Activated naive CD4-positive, alpha-beta T cell treated with anti-CD3 and anti-CD28 coated beads, Interleukin-2, amount 10 ng/mL, durations not matched to agents 7 days and 5 days (primary cell): ENCODE measurements at regions not wholly inside any gene's neighbourhood (a gene's known extent, or its start where the extent isn't known, plus 50 kb on each side); places are given as distances from the start of the nearest gene placed in this dataset.

Source experiments
- CTCF ChIA-PET: fragments of 350-600 bp; sonication (Branson Sonifier 250); formaldehyde crosslinking; loops from one replicate; lab custom pipeline; 2021; ENCODE audit warnings: antibody characterized with exemption; lab: Charles Lee
- DNase-seq: peaks from one replicate; pipeline ENCODE4 v3.0.0-alpha.2; 2020
- H3K27ac Mint-ChIP-seq: one replicate; pipeline ENCODE4 v1.8.0; 2021; ENCODE audit warnings: mild to moderate bottlenecking, moderate library complexity, mixed read lengths
- H3K27me3 Mint-ChIP-seq: one replicate; pipeline ENCODE4 v1.8.0; 2021; ENCODE audit warnings: mild to moderate bottlenecking, mixed read lengths
- H3K36me3 Mint-ChIP-seq: one replicate; pipeline ENCODE4 v1.8.0; 2021; ENCODE audit warnings: mixed read lengths
- H3K4me1 Mint-ChIP-seq: one replicate; pipeline ENCODE4 v1.8.0; 2021; ENCODE audit warnings: mixed read lengths
- H3K4me3 Mint-ChIP-seq: one replicate; pipeline ENCODE4 v1.8.0; 2021; ENCODE audit warnings: mild to moderate bottlenecking, moderate library complexity, mixed read lengths
- H3K9me3 Mint-ChIP-seq: one replicate; pipeline ENCODE4 v1.8.0; 2021; ENCODE audit warnings: mixed read lengths

DNA sequence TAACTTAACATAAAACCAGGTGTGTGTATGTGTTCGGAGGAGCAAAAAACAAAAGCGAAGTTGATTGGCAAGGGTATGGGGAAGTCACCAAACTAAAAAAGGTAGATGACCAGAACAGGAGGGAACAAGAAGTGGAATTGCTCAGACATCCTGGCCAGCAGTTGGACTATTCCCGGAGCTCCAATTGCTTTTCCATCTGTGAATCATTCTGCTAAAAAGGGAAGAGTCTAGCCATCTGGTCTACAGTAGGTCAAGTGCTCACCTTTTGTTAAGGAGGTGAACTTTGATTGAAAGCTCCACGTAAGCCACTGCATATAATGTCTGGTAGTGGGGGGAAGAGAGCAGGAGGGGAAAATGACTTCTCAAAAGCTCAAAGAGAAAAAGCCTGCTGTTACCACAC, 50.0 kb upstream of the BET1 start:
- Mint-ChIP-seq H3K36me3 (no peaks in the 10 kb centered on the region), H3K27ac (no peak overlapping the region), H3K27me3 (no peaks in the 10 kb centered on the region), H3K4me1 (no peaks in the 10 kb centered on the region), H3K4me3 (no peak overlapping the region), H3K9me3 (no peaks in the 10 kb centered on the region)
- no peak for DNase-seq
- CTCF ChIA-PET, result no interaction called here

DNA sequence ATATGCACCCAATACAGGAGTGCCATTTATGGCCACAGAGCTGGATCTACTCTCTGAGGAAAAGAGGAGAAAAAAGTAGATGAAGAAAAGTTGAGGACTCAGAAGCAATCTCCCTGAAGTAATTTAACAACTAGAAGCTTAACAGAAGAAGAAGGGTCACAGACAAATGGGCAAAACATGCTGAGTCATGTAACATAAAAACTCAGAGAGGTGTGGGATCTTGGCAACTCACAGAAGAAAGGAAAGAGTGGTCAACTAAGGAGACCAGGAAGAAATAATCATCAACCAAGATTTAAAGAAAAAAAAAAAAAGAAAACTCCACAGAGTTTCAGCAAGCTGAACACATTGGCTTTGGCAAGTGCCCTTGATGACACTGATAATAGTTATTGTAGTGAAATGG, 51.8 kb upstream of the BET1 start:
- Mint-ChIP-seq H3K4me1 (peaks cover 4% of the 10 kb centered on the region), H3K9me3 (no peaks in the 10 kb centered on the region), H3K27me3 (peaks cover 4% of the 10 kb centered on the region), H3K36me3 (no peaks in the 10 kb centered on the region), H3K4me3 (no peak overlapping the region), H3K27ac (no peak overlapping the region)
- CTCF ChIA-PET, result no interaction called here
- DNase-seq, result no peak

DNA sequence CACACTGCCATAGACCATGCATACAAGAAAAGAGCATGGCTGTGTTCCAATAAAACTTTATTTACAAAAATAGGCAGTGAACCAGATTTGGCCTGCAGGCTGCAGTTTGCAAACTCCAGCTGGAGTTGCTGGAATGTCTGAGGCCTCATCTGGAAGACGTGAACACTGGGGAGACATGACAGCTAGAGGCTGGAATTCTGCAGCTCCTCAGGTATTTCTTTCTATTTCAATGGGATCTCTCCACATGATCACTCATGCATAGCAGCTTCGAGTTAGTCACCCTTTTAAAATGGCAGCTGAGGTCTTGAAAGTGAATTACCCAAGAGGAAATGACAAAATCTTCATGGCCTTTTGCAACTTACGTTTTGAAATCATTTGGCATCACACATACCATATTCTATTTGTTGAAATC, 52.6 kb upstream of the BET1 start:
- H3K27me3 Mint-ChIP-seq, result peaks cover 4% of the 10 kb centered on the region
- no peak overlapping the region for H3K4me3 Mint-ChIP-seq
- H3K9me3 Mint-ChIP-seq, result no peaks in the 10 kb centered on the region
- no peaks in the 10 kb centered on the region for H3K36me3 Mint-ChIP-seq
- peaks cover 5% of the 10 kb centered on the region for H3K4me1 Mint-ChIP-seq
- CTCF ChIA-PET, result no interaction called here
- DNase-seq, result no peak
- H3K27ac Mint-ChIP-seq, result no peak overlapping the region

DNA sequence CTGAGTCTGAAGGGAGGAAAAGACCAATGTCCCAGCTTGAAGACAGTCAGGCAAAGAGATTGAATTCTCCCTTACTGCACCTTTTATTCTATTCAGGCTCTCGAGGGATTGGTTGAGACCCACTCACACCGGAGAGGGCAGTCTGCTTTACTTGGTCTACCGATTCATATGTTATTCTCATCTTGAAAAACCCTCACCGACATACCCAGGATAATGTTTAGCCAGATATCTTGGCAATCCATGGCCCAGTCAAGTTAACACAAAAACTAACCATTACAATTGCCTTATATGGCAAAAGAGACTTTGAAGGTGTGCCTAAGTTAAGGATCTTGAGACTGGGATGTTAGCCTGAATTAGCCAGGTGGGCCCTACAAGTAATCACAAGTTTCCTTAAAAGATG, 53.8 kb upstream of the BET1 start:
- H3K27me3 Mint-ChIP-seq, result peaks cover 8% of the 10 kb centered on the region
- no peaks in the 10 kb centered on the region for H3K36me3 Mint-ChIP-seq
- CTCF ChIA-PET, result no interaction called here
- DNase-seq, result no peak
- H3K9me3 Mint-ChIP-seq, result no peaks in the 10 kb centered on the region
- no peak overlapping the region for H3K27ac Mint-ChIP-seq
- H3K4me1 Mint-ChIP-seq, result peaks cover 5% of the 10 kb centered on the region
- no peak overlapping the region for H3K4me3 Mint-ChIP-seq

DNA sequence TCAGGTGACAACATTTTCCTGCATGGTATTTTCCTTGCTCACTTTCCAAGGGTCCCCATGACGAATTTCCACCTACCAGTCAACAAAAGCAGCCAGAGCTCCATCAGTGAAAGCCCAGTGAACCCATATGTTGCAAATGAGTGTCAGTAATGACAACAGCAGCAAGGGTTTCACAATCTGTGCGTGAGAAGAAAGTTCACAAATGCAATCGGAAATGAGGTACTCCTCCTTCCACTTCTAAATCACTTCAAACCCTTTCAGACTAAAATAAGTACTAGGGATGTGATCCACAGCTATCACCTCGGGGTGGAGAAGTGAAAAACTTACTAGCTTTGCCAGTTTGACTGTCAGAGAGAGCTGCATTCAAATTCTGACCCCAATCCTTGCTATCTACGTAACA, 55.6 kb upstream of the BET1 start:
- Mint-ChIP-seq H3K27me3 (peaks cover 8% of the 10 kb centered on the region), H3K4me3 (no peak overlapping the region), H3K4me1 (peaks cover 9% of the 10 kb centered on the region), H3K27ac (no peak overlapping the region), H3K9me3 (no peaks in the 10 kb centered on the region), H3K36me3 (no peaks in the 10 kb centered on the region)
- CTCF ChIA-PET, result interaction anchor here (0.7 kb wide), 1 partner anchor 309 kb away, joined by 3 read pairs; no protein-coding TSS in a partner anchor
- DNase-seq, result no peak

DNA sequence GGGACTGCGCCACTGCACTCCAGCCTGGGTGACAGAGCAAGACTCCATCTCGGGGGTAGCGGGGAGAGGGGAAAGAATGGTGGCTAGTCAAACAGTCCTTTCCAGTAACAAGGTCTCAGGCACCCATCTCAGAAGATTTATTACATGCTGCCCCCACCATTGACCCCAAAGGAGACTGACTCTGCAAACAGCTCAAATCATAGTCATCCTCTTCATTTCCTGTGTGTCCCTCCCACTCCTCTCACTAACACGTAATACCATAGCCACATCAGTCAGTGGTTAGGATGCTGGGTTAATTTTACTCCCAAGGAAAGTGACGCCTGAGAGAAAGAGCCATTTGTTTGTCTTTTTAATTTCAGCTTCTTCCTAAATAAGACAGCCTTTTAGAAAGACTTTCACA, 56.6 kb upstream of the BET1 start:
- Mint-ChIP-seq H3K36me3 (no peaks in the 10 kb centered on the region), H3K27ac (no peak overlapping the region), H3K4me1 (peaks cover 13% of the 10 kb centered on the region), H3K9me3 (no peaks in the 10 kb centered on the region), H3K27me3 (peaks cover 13% of the 10 kb centered on the region), H3K4me3 (no peak overlapping the region)
- no peak for DNase-seq
- CTCF ChIA-PET, result no interaction called here

DNA sequence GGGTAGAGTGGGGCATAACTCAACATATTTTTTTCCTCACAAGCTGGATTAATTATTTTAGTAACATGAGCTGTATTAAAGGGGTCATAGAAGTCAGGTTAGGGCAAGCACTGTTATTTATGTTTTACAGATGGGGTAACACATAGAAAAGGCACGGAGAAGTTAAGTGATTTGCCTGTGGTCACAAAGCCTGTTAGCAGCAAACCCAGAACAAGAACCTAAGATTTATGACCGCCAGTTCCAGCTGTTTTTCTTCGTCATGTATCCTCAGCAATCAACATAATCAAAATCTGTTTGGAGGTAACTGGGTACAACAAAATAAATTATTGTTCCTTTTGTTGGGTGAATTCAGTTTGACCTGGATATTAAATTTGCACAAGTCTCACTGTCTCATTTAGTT, 57.2 kb upstream of the BET1 start:
- peaks cover 13% of the 10 kb centered on the region for H3K4me1 Mint-ChIP-seq
- peaks cover 13% of the 10 kb centered on the region for H3K27me3 Mint-ChIP-seq
- no peaks in the 10 kb centered on the region for H3K9me3 Mint-ChIP-seq
- DNase-seq, result no peak
- CTCF ChIA-PET, result no interaction called here
- no peak overlapping the region for H3K4me3 Mint-ChIP-seq
- no peak overlapping the region for H3K27ac Mint-ChIP-seq
- H3K36me3 Mint-ChIP-seq, result no peaks in the 10 kb centered on the region

DNA sequence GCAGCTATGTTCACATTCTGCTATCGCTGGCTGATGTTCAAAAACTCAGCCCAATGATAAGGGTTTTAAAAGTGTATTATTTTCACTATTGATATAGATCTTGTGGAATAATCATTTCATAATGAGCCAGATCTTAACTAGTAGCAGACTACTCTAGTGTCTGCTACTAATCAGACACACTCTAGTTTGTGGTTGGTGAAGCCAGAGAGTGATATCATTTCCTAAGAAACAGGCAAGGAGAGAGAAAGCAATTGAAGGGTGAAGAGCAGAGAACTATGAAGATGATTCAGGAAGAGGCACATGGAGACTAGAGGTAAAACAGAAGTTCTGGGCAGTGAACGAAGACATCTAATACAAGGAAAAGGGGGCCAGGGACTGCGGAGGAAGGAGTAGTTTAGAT, 58.2 kb upstream of the BET1 start:
- H3K4me1 Mint-ChIP-seq, result peaks cover 13% of the 10 kb centered on the region
- no peak for DNase-seq
- no peaks in the 10 kb centered on the region for H3K36me3 Mint-ChIP-seq
- CTCF ChIA-PET, result no interaction called here
- H3K9me3 Mint-ChIP-seq, result no peaks in the 10 kb centered on the region
- peaks cover 13% of the 10 kb centered on the region for H3K27me3 Mint-ChIP-seq
- no peak overlapping the region for H3K4me3 Mint-ChIP-seq
- H3K27ac Mint-ChIP-seq, result no peak overlapping the region

DNA sequence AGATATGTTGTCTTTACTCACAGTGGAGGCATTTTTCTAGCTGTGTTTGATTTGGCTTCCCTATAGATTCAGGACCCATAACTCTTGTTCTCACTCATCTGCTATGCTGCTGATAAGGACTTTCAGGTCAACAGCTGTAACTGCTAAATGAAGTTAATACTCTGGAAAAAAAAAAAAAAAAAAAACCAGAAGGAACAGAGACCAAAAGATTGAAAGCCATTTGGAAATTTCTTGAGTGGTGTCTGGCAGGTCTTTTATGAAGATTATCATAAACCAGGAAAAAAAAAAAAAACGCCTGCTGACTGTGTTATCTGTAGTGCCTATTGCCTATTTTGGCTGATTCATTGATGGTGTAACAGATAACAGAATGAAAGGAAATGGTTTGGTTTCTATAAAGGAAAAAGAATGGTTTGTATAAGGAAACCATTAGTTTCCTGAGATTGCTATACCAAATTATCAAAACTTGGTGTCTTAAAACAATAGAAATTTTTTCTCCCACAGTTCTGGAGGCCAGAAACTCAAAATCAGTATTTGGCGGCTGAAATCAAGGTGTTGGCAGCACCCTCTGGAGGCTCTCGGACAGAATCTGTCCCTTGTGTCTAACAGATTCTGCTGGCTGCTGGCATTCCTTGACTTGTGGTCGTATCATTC, 60.5 kb upstream of the BET1 start:
- Mint-ChIP-seq H3K9me3 (no peaks in the 10 kb centered on the region), H3K4me1 (peaks cover 13% of the 10 kb centered on the region), H3K27ac (no peak overlapping the region), H3K27me3 (peaks cover 18% of the 10 kb centered on the region), H3K4me3 (no peak overlapping the region), H3K36me3 (no peaks in the 10 kb centered on the region)
- no peak for DNase-seq
- CTCF ChIA-PET, result no interaction called here

DNA sequence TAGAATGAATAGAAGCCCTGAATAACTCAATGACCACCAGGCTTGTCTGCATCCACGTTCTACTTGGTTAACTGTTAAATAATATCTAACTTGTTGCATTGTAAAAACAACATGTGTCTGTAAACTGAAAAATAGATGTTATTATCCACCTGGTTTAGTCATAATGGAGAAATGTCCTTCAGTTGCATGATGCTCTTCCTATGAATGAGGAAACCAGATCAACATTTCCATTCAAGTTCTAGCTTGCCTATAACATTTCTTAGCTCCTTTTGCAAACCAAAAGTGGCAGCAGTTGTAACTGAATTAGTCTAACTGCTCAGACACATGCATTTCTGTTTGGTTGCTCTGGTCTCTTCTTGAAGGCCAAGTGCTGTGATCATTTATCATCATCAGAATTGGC, 62.9 kb upstream of the BET1 start:
- H3K9me3 Mint-ChIP-seq, result no peaks in the 10 kb centered on the region

DNA sequence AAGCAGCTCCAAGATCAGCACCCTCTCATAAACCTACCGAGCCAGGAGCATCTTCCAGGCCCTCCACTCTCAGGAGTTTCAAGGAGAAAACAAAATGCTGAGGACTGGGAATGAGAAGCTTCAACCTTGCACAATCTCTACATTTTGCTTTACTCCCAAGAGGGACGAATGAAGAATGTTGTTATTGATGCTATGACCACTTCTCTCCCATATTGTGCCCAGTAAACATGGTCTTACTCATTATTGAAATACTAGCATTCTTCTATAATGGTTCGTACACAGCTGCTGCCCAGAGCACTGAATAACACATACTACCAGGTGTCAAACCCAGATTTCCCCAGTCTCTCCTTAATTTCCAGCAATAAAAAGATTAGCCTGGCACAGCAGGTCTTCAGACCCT, 63.4 kb upstream of the BET1 start:
- no peaks in the 10 kb centered on the region for H3K36me3 Mint-ChIP-seq
- H3K27me3 Mint-ChIP-seq, result peaks cover 11% of the 10 kb centered on the region
- H3K9me3 Mint-ChIP-seq, result no peaks in the 10 kb centered on the region
- no peak overlapping the region for H3K4me3 Mint-ChIP-seq
- CTCF ChIA-PET, result no interaction called here
- peaks cover 8% of the 10 kb centered on the region for H3K4me1 Mint-ChIP-seq
- no peak for DNase-seq
- H3K27ac Mint-ChIP-seq, result no peak overlapping the region

More for the DNA sequence above, 62.9 kb upstream of the BET1 start:
- CTCF ChIA-PET, result no interaction called here
- H3K4me3 Mint-ChIP-seq, result no peak overlapping the region
- H3K27me3 Mint-ChIP-seq, result peaks cover 14% of the 10 kb centered on the region
- H3K27ac Mint-ChIP-seq, result no peak overlapping the region
- no peaks in the 10 kb centered on the region for H3K36me3 Mint-ChIP-seq
- DNase-seq, result no peak
- H3K4me1 Mint-ChIP-seq, result peaks cover 8% of the 10 kb centered on the region

DNA sequence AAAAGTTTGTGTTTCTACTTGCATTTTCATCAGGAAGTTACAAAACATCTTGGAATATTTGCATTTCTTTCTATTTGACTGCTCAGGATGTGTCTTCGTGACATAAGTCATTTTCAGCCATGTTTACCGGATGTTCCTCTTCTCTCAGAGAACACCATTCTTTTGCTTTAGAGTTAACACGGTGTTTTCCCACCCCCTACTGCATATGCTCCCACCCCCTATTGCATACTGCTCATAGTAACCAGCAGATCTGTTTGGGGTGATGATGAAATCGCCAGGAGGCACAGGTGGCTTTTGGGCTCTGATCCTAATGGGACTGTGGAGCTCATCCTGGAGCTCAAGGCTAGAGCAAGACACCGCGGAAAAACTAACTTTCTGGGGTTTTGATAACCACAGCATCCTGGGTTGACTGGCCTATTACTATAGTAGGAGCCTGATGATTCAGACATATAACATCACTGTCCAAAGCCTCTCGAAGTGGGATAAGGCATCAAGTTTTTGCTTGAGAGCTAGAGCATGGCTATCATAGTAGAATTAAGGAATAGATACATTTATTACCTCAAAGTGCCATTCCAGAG, 65.1 kb upstream of the BET1 start:
- no peak for DNase-seq
- H3K9me3 Mint-ChIP-seq, result no peaks in the 10 kb centered on the region
- CTCF ChIA-PET, result no interaction called here
- no peaks in the 10 kb centered on the region for H3K36me3 Mint-ChIP-seq
- H3K4me3 Mint-ChIP-seq, result no peak overlapping the region
- no peak overlapping the region for H3K27ac Mint-ChIP-seq
- H3K27me3 Mint-ChIP-seq, result peaks cover 9% of the 10 kb centered on the region
- H3K4me1 Mint-ChIP-seq, result peaks cover 8% of the 10 kb centered on the region

DNA sequence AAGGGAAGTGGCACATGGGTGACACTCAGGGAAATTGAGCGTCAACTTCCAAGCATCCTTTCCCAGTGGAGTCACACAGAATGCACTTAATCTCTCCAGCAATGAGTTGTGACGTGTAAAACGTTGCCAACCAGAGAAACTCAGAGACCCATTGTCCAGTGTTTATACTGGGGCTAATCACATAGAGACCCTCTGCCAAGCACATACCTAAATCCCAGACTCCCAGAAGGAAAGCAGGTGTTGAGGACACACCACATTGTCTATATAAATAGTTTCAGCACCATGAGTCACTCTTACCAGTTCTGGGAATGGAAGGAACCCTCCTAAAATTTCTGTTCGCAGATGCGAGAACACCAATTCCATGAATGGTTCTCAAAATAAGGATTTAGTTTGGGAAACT, 76.4 kb upstream of the BET1 start:
- H3K27me3 Mint-ChIP-seq, result no peaks in the 10 kb centered on the region
- no peak overlapping the region for H3K4me3 Mint-ChIP-seq
- H3K9me3 Mint-ChIP-seq, result no peaks in the 10 kb centered on the region
- no peak for DNase-seq
- H3K36me3 Mint-ChIP-seq, result no peaks in the 10 kb centered on the region
- no peak overlapping the region for H3K27ac Mint-ChIP-seq
- H3K4me1 Mint-ChIP-seq, result no peaks in the 10 kb centered on the region
- CTCF ChIA-PET, result no interaction called here

DNA sequence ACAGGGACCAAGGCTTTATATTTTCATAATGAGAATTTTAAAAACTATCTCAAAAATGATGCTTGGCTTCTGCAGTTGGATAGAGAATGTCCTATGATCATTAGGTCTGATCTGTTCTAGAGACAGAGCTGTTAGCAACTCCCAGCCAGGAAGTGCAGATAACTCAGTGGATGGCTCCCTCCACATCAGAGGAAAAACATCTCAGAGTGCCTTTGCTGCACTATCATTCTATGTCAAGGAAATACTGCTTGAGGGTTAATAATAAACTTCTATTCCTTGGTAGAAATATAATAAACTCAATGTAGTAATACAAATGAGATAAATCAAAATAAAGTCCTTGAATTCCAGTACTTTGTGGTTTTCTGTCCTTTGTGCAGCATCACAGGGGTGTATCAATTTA, 78.0 kb upstream of the BET1 start:
- CTCF ChIA-PET, result interaction anchor here (1.0 kb wide), 1 partner anchor 179 kb away, joined by 3 read pairs; no protein-coding TSS in a partner anchor
- H3K27me3 Mint-ChIP-seq, result peaks cover 3% of the 10 kb centered on the region
- no peak overlapping the region for H3K27ac Mint-ChIP-seq

DNA sequence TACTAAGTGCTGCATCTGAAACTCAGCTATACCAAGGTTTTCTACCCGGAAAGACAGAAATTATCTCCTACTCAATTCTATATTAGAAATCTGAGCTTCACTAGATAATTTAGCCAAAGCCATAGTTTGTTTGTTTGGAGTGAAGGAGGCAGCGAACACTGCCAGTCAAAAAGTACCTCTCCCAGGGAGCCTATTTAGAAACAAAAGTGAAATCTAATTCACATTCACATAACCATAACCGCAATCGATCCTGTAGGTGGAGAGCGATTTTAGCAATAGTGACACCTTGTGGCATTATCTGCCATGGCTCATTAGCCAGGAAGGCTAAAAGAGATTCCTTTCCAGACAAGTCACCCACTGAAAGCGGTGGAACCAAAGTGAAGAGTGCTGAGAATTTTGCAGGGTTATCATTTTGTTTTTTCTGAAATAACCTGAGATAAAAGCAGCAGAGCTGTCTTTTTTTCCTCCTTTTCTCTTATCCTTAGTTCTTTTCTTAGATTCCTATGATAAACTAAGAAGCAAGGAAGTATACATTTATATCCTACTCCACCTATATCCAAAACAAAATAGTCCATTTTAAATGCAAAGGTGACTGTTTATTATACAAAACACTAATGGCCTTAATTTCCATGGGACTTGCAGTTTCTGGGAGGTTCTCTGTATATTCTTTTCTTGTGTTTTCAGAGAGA, 83.7 kb upstream of the BET1 start:
- Mint-ChIP-seq H3K27ac (no peak overlapping the region), H3K4me1 (peaks cover 4% of the 10 kb centered on the region), H3K4me3 (peak overlapping the region; percentile 25), H3K27me3 (peaks cover 14% of the 10 kb centered on the region), H3K9me3 (no peaks in the 10 kb centered on the region), H3K36me3 (no peaks in the 10 kb centered on the region)
- CTCF ChIA-PET, result interaction anchor here (0.6 to 2.9 kb wide), 11 partner anchors 10 to 466 kb away, joined by 3 to 25 read pairs (median 3); no protein-coding TSS in a partner anchor
- DNase-seq, result peak; percentile 68

More for the DNA sequence above, 78.0 kb upstream of the BET1 start:
- DNase-seq, result no peak
- no peak overlapping the region for H3K4me3 Mint-ChIP-seq
- no peaks in the 10 kb centered on the region for H3K9me3 Mint-ChIP-seq
- no peaks in the 10 kb centered on the region for H3K36me3 Mint-ChIP-seq
- H3K4me1 Mint-ChIP-seq, result no peaks in the 10 kb centered on the region
